ENCODE measurements at regions not wholly inside any gene's neighbourhood (a gene's known extent, or its start where the extent isn't known, plus 50 kb on each side); places are given as distances from the start of the nearest gene placed in this dataset.

DNA sequence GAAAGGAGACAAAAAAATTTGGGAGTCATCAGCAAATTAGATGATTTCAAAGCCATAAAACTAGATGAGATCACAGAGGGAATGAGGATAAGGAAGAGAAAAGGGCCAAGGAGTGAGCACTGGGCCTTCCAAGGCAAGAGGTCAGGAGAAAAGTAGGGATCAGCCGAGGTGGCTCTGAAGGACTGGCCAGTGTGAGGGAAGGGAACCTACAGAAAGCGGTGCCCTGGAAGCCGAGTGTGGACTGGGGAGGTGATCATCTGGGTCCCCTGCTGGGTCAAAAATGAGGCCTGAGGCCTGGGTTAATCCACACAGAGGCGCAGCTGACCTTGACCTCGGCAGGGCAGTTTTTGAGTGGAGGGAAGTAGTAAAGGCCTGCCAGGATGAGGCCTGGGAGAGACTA lies 133.8 kb downstream of the SMIM20 start:
- Histone ChIP-seq H3K9me3 (replicated peaks in 1 of 3) (no peaks in the 10 kb centered on the region), H3K4me1 (replicated peaks in 1 of 2) (no peaks in the 10 kb centered on the region), H3K27me3 (no peaks in the 10 kb centered on the region), H3K27ac (peak overlapping the region in 2 of 5 donors; percentile 57 to 78), H3K4me3 (no peak overlapping the region), H3K36me3 (replicated peaks in 1 of 2) (no peaks in the 10 kb centered on the region)
- intact Hi-C loops (cut with DNase I): no loop called here
- no peak for DNase-seq
- WGBS, 4 donors: 81 to 84% (median 83%) methylated on average over 5 of the region's 5 CpGs
- TF ChIP-seq CTCF (IDR thresholded peaks at IDR 0.05): no peak
- TF ChIP-seq POLR2A (IDR thresholded peaks at IDR 0.05): no peak

- intact Hi-C loops (cut with DNase I): no loop called here
- peak overlapping the region in 2 of 5 donors; percentile 57 to 78 for H3K27ac ChIP-seq
- H3K9me3 ChIP-seq (replicated peaks in 1 of 3): no peaks in the 10 kb centered on the region
- peak in 3 of 7 donors; percentile 18 to 62 (median 26) for DNase-seq
- 64 to 71% (median 69%) methylated on average over 10 to 12 of the region's 12 CpGs for WGBS, 4 donors
- H3K27me3 ChIP-seq: no peaks in the 10 kb centered on the region
- no peaks in the 10 kb centered on the region for H3K4me1 ChIP-seq (replicated peaks in 1 of 2)
- no peaks in the 10 kb centered on the region for H3K36me3 ChIP-seq (replicated peaks in 1 of 2)
- TF ChIP-seq CTCF (IDR thresholded peaks at IDR 0.05) (no peak), POLR2A (IDR thresholded peaks at IDR 0.05) (no peak)
- H3K4me3 ChIP-seq: no peak overlapping the region
Observed at GRCh38 chr4:26048378-26048882, 134.4 kb downstream of the SMIM20 start.

GRCh38 chr4:26048950-26049349 lies 134.9 kb downstream of the SMIM20 start:
- Histone ChIP-seq H3K4me3 (no peak overlapping the region), H3K36me3 (replicated peaks in 1 of 2) (no peaks in the 10 kb centered on the region), H3K27ac (peak overlapping the region in 3 of 5 donors; percentile 31 to 59 (median 50)), H3K9me3 (replicated peaks in 1 of 3) (no peaks in the 10 kb centered on the region), H3K4me1 (replicated peaks in 1 of 2) (no peaks in the 10 kb centered on the region), H3K27me3 (no peaks in the 10 kb centered on the region)
- intact Hi-C loops (cut with DNase I): no loop called here
- DNase-seq: no peak
- TF ChIP-seq CTCF (IDR thresholded peaks at IDR 0.05): no peak
- TF ChIP-seq POLR2A (IDR thresholded peaks at IDR 0.05): no peak
- WGBS, 4 donors: 77 to 82% (median 80%) methylated on average over 9 of the region's 9 CpGs

DNA sequence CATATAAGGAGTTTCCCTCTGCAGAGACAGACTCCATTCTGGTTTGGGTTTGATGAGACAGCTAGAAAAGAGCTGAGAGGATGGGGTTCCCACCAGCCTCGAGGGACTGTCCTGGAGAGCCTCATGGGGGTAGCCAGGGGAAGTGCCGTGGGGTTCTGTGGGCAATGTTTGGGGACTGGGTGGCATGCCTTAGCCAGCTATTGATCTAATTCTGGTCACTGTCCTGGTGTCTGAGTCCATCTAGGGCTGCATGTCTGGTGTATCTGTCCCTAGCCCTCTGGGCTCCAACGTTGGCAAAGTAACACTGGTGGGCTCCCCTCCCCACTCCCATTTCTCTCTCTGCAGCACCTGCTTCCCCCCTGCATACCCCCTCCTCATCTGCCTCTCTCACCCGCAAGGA lies 135.4 kb downstream of the SMIM20 start:
- WGBS, 4 donors: 80 to 88% (median 86%) methylated on average over 4 of the region's 4 CpGs
- no peaks in the 10 kb centered on the region for H3K36me3 ChIP-seq (replicated peaks in 1 of 2)
- no peak overlapping the region for H3K4me3 ChIP-seq
- DNase-seq: no peak
- H3K27ac ChIP-seq: peak overlapping the region in 2 of 5 donors; percentile 50 to 59
- no peaks in the 10 kb centered on the region for H3K27me3 ChIP-seq
- H3K4me1 ChIP-seq (replicated peaks in 1 of 2): no peaks in the 10 kb centered on the region
- intact Hi-C loops (cut with DNase I): no loop called here
- TF ChIP-seq POLR2A (IDR thresholded peaks at IDR 0.05) (no peak), CTCF (IDR thresholded peaks at IDR 0.05) (no peak)
- H3K9me3 ChIP-seq (replicated peaks in 1 of 3): no peaks in the 10 kb centered on the region
